GM10248 (cell line): ENCODE measurements at regions not wholly inside any gene's neighbourhood (a gene's known extent, or its start where the extent isn't known, plus 50 kb on each side); places are given as distances from the start of the nearest gene placed in this dataset.

ENCODE experiments used
- CTCF ChIA-PET: fragments of 300-600 bp; sonication (Branson Sonifier 250); formaldehyde crosslinking; extraction: SDS; loops from one replicate; lab custom pipeline; 2021; ENCODE audit warnings: antibody characterized with exemption; lab: Yijun Ruan, JAX
- POLR2A ChIA-PET: fragments of 350-650 bp; sonication (Branson Sonifier 250); formaldehyde crosslinking; extraction: SDS; loops from one replicate; lab custom pipeline; 2020; ENCODE audit warnings: antibody characterized with exemption; lab: Yijun Ruan, JAX
- DNase-seq: peaks from one replicate; pipeline ENCODE4 v3.0.0; 2012; ENCODE audit errors: extremely low spot score
- CTCF ChIP-seq: IDR thresholded peaks from 2 replicates; pipeline ENCODE4 v1.5.1; 2012; ENCODE audit warnings: mild to moderate bottlenecking, low read depth; ENCODE audit errors: extremely low read depth, missing control alignments, control extremely low read depth

GRCh38 chr16:64864232-64864809 lies 257.5 kb downstream of the CDH11 start:
- CTCF ChIA-PET: interaction anchor here (1.4 kb wide), 1 partner anchor 15 kb away, joined by 3 read pairs; no protein-coding TSS in a partner anchor
- DNase-seq: no peak
- TF ChIP-seq CTCF: no peak
- POLR2A ChIA-PET: no interaction called here

- TF ChIP-seq CTCF: no peak
- ChIA-PET POLR2A (no interaction called here), CTCF (no interaction called here)
- DNase-seq: no peak
Measured at GRCh38 chr16:64858076-64858475, 263.8 kb downstream of the CDH11 start.

GRCh38 chr16:64857411-64857810 lies 264.5 kb downstream of the CDH11 start:
- CTCF ChIA-PET: no interaction called here
- POLR2A ChIA-PET: no interaction called here
- no peak for TF ChIP-seq CTCF
- no peak for DNase-seq

GRCh38 chr16:64853551-64853950 lies 268.3 kb downstream of the CDH11 start:
- TF ChIP-seq CTCF: no peak
- CTCF ChIA-PET: no interaction called here
- no peak for DNase-seq
- POLR2A ChIA-PET: no interaction called here

GRCh38 chr16:64846966-64847365 lies 274.9 kb downstream of the CDH11 start:
- no peak for TF ChIP-seq CTCF
- CTCF ChIA-PET: interaction anchor here (1.3 kb wide), 1 partner anchor 22 kb away, joined by 3 read pairs; no protein-coding TSS in a partner anchor
- DNase-seq: no peak
- POLR2A ChIA-PET: no interaction called here

GRCh38 chr16:64845071-64845470 lies 276.8 kb downstream of the CDH11 start:
- TF ChIP-seq CTCF: no peak
- ChIA-PET CTCF (no interaction called here), POLR2A (no interaction called here)
- no peak for DNase-seq
